IMR-90 (cell line): ENCODE measurements at regions not wholly inside any gene's neighbourhood (a gene's known extent, or its start where the extent isn't known, plus 50 kb on each side); places are given as distances from the start of the nearest gene placed in this dataset.

Experiments
- ATAC-seq: fragments of 200-7000 bp; cut with Tn5 transposase; 2 replicates; pipeline ENCODE4 v1.9.1; 2020; ENCODE audit warnings: low read depth, mild to moderate bottlenecking, moderate library complexity
- BruUV-seq: library from RNA; stranded (reverse); fragments of 400-500 nt; replicated peaks from 2 replicates; lab custom pipeline; 2021; lab: Mats Ljungman, UMichigan
- CTCF ChIA-PET: fragments of 300-600 bp; formaldehyde crosslinking; extraction: SDS; loops from one replicate; lab custom pipeline; 2021; ENCODE audit warnings: antibody characterized with exemption; lab: Yijun Ruan, JAX
- POLR2A ChIA-PET: fragments of 300-600 bp; sonication (Branson Sonifier 250); formaldehyde crosslinking; loops from one replicate; lab custom pipeline; 2022; ENCODE audit warnings: antibody characterized with exemption; ENCODE audit not compliant: unreplicated experiment; lab: Charles Lee
- DNase-seq: peaks from one replicate; pipeline ENCODE4 v3.0.0; 2013
- H2AFZ ChIP-seq: replicated peaks from 2 replicates; pipeline ENCODE3; 2013; ENCODE audit warnings: low read length, mild to moderate bottlenecking; ENCODE audit not compliant: poor library complexity
- H2AK5ac ChIP-seq: 2 replicates; pipeline ENCODE4 v1.6.1; 2013; ENCODE audit warnings: low read depth, low read length, inconsistent platforms
- H2AK9ac ChIP-seq: replicated peaks from 2 replicates; pipeline ENCODE3; 2013; ENCODE audit warnings: mild to moderate bottlenecking, low read depth, low read length, moderate library complexity; ENCODE audit not compliant: poor library complexity
- H2BK120ac ChIP-seq: 2 replicates; pipeline ENCODE4 v1.6.1; 2013; ENCODE audit warnings: low read depth, low read length, inconsistent platforms
- H2BK15ac ChIP-seq: 3 replicates; pipeline ENCODE4 v1.6.1; 2013; ENCODE audit warnings: low read depth, low read length, inconsistent platforms
- H2BK20ac ChIP-seq: 2 replicates; pipeline ENCODE4 v1.6.1; 2013; ENCODE audit warnings: low read depth, mild to moderate bottlenecking, inconsistent platforms, low read length, moderate library complexity
- H2BK5ac ChIP-seq: 2 replicates; pipeline ENCODE4 v1.6.1; 2013; ENCODE audit warnings: mild to moderate bottlenecking, low read depth, low read length, inconsistent platforms; ENCODE audit not compliant: poor library complexity, severe bottlenecking
- H3K14ac ChIP-seq: replicated peaks from 2 replicates; pipeline ENCODE4 v1.6.1; 2013; ENCODE audit warnings: low read depth, low read length, inconsistent platforms
- H3K18ac ChIP-seq: 2 replicates; pipeline ENCODE4 v1.6.1; 2013; ENCODE audit warnings: low read depth, low read length, control low read depth
- H3K23ac ChIP-seq: 2 replicates; pipeline ENCODE4 v1.6.1; 2013; ENCODE audit warnings: low read depth, low read length, inconsistent platforms
- H3K27ac ChIP-seq: 2 replicates; pipeline ENCODE4 v1.5.1; 2013; ENCODE audit warnings: mild to moderate bottlenecking, control low read depth, low read length; ENCODE audit not compliant: insufficient read depth
- H3K27me3 ChIP-seq: 2 replicates; pipeline ENCODE4 v1.6.1; 2013; ENCODE audit warnings: low read length; ENCODE audit not compliant: control insufficient read depth, insufficient read depth
- H3K36me3 ChIP-seq: 2 replicates; pipeline ENCODE4 v1.6.1; 2013; ENCODE audit warnings: low read length, mixed read lengths; ENCODE audit not compliant: control insufficient read depth, insufficient read depth
- H3K4ac ChIP-seq: 2 replicates; pipeline ENCODE4 v1.6.1; 2013; ENCODE audit warnings: low read depth, low read length, inconsistent platforms
- H3K4me1 ChIP-seq: 2 replicates; pipeline ENCODE4 v1.6.1; 2013; ENCODE audit warnings: low read length, mixed read lengths; ENCODE audit not compliant: control insufficient read depth, insufficient read depth
- H3K4me2 ChIP-seq: 2 replicates; pipeline ENCODE4 v1.6.1; 2013; ENCODE audit warnings: low read depth, mild to moderate bottlenecking, control low read depth, low read length, moderate library complexity
- H3K4me3 ChIP-seq: 2 replicates; pipeline ENCODE4 v1.5.1; 2013; ENCODE audit warnings: low read depth, mild to moderate bottlenecking, control low read depth, low read length, moderate library complexity; ENCODE audit not compliant: insufficient read depth
- H3K56ac ChIP-seq: 2 replicates; pipeline ENCODE4 v1.6.1; 2013; ENCODE audit warnings: low read length, inconsistent platforms; ENCODE audit not compliant: insufficient read depth; ENCODE audit errors: extremely low read depth
- H3K79me1 ChIP-seq, 2 experiments: 2 replicates each; pipeline ENCODE4 v1.6.1; 2013; ENCODE audit warnings: low read length in 2 of 2, inconsistent platforms in 1 of 2, low read depth in 1 of 2
- H3K9ac ChIP-seq: 2 replicates; pipeline ENCODE4 v1.6.1; 2013; ENCODE audit warnings: low read depth, low read length, control low read depth
- H3K9me1 ChIP-seq: 2 replicates; pipeline ENCODE4 v1.6.1; 2013; ENCODE audit warnings: low read length, inconsistent platforms; ENCODE audit not compliant: insufficient read depth
- H3K9me3 ChIP-seq: 2 replicates; pipeline ENCODE4 v1.6.1; 2013; ENCODE audit warnings: low read length; ENCODE audit not compliant: control insufficient read depth, insufficient read depth
- H4K20me1 ChIP-seq: 2 replicates; pipeline ENCODE4 v1.6.1; 2013; ENCODE audit warnings: low read length, inconsistent platforms; ENCODE audit not compliant: insufficient read depth
- H4K5ac ChIP-seq: 2 replicates; pipeline ENCODE4 v1.6.1; 2013; ENCODE audit warnings: mild to moderate bottlenecking, low read depth, low read length, control low read depth
- H4K8ac ChIP-seq, 2 experiments: 2 replicates each; pipeline ENCODE4 v1.6.1; 2013; ENCODE audit warnings: low read depth in 2 of 2, low read length in 2 of 2, control low read depth in 1 of 2, inconsistent platforms in 1 of 2
- H4K91ac ChIP-seq: 2 replicates; pipeline ENCODE4 v1.6.1; 2013; ENCODE audit warnings: low read depth, low read length, inconsistent platforms; ENCODE audit not compliant: insufficient read depth
- BHLHE40 ChIP-seq: fragments of 150-350 bp; IDR thresholded peaks from 2 replicates; pipeline ENCODE4 v1.6.1; 2016; ENCODE audit warnings: mild to moderate bottlenecking, low read depth, low read length
- RAD21 ChIP-seq: IDR thresholded peaks from 2 replicates; pipeline ENCODE4 v1.6.1; 2012; ENCODE audit warnings: low read length, improper control_type of control experiment
- RFX5 ChIP-seq: IDR thresholded peaks from 2 replicates; pipeline ENCODE4 v1.8.0; 2012; ENCODE audit warnings: low read depth, mild to moderate bottlenecking, low read length, moderate library complexity
- WGBS, 2 experiments: methylation state at CpG; one replicate each; pipeline versions ENCODE4 v1.1.5 to v1.1.7; 2013; ENCODE audit warnings: missing lambda C conversion rate in 2 of 2; ENCODE audit not compliant: insufficient read length in 1 of 2; ENCODE audit errors: extremely low coverage in 2 of 2; 5-methylcytosine and 5-hydroxymethylcytosine counted together
- dilution Hi-C: fragments of 300-500 bp; cut with HindIII; formaldehyde crosslinking; loops from one replicate; pipeline ENCODE4 v1.14.3; 2018; ENCODE audit warnings: low sequenced_read_pairs; ENCODE audit not compliant: unreplicated experiment
- in situ Hi-C: fragments of 300-500 bp; cut with MboI; formaldehyde crosslinking; loops from 3 replicates; pipeline ENCODE4 v1.14.3; 2019; ENCODE audit warnings: low sequenced_read_pairs, inconsistent platforms, mixed read lengths
- intact Hi-C: fragments of 100-400 bp; cut with micrococcal nuclease; formaldehyde crosslinking; loops from 2 replicates; pipeline ENCODE4 v1.10.0; 2022
- TF ChIP-seq, protein P1 (sequence below): conservative IDR thresholded peaks from 2 replicates; pipeline ENCODE4 v1.5.1; 2012; ENCODE audit warnings: mild to moderate bottlenecking, low read depth, low read length, improper control_type of control experiment
- TF ChIP-seq, protein P2 (sequence below): fragments of 150-350 bp; IDR thresholded peaks from 2 replicates; pipeline ENCODE4 v1.6.1; 2017; ENCODE audit warnings: mild to moderate bottlenecking, antibody characterized with exemption, low read length, low read depth

DNA sequence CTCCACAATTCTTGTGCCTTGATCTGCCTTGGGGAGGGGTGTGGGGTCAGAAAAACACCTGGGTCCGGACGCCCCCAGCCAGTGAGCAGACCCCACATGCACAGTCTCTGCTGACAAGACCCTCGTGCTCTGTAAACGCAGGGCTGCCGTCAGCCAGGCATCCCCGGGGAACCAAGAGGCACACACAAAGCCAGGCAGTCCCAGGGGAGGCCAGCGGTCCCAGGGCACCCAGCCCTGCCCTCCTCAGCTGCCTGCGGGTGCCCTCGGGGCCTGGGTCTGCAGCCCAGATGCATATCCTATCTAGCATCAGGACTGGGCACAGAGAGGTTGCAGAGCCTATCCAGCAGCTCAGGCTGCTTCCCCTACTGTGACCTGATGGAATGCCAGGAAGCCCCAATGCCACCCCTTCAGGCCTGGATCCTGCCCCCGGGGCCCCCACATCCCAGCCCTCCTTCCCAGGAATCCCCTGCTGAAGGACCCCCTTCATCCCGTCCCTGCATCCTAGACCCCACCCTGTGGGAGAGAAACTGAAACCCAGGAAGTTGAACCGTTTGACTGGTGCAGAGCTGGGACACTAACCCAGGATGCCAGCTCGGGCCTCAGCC lies 92.4 kb downstream of the MICALL2 start:
- no peak overlapping the region for H2BK20ac ChIP-seq
- H3K23ac ChIP-seq: no peak overlapping the region
- no peak overlapping the region for H3K4me2 ChIP-seq
- no peak overlapping the region for H2BK120ac ChIP-seq
- no peaks in the 10 kb centered on the region for H3K4me1 ChIP-seq
- ATAC-seq (no peak), DNase-seq (no peak)
- H3K9me1 ChIP-seq: no peaks in the 10 kb centered on the region
- no peaks in the 10 kb centered on the region for H3K79me1 ChIP-seq
- H3K4me3 ChIP-seq: no peak overlapping the region
- no peak overlapping the region for H2AK9ac ChIP-seq
- peaks cover 12% of the 10 kb centered on the region for H3K9me3 ChIP-seq
- no peak overlapping the region for H4K91ac ChIP-seq
- TF ChIP-seq, protein P1, sequence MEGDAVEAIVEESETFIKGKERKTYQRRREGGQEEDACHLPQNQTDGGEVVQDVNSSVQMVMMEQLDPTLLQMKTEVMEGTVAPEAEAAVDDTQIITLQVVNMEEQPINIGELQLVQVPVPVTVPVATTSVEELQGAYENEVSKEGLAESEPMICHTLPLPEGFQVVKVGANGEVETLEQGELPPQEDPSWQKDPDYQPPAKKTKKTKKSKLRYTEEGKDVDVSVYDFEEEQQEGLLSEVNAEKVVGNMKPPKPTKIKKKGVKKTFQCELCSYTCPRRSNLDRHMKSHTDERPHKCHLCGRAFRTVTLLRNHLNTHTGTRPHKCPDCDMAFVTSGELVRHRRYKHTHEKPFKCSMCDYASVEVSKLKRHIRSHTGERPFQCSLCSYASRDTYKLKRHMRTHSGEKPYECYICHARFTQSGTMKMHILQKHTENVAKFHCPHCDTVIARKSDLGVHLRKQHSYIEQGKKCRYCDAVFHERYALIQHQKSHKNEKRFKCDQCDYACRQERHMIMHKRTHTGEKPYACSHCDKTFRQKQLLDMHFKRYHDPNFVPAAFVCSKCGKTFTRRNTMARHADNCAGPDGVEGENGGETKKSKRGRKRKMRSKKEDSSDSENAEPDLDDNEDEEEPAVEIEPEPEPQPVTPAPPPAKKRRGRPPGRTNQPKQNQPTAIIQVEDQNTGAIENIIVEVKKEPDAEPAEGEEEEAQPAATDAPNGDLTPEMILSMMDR: no peak
- TF ChIP-seq, protein P2, sequence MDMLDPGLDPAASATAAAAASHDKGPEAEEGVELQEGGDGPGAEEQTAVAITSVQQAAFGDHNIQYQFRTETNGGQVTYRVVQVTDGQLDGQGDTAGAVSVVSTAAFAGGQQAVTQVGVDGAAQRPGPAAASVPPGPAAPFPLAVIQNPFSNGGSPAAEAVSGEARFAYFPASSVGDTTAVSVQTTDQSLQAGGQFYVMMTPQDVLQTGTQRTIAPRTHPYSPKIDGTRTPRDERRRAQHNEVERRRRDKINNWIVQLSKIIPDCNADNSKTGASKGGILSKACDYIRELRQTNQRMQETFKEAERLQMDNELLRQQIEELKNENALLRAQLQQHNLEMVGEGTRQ: no peak
- TF ChIP-seq BHLHE40: no peak
- TF ChIP-seq RAD21: no peak
- TF ChIP-seq RFX5: no peak
- intact Hi-C loops (no loop called here), dilution Hi-C loops (no loop called here), in situ Hi-C loops (no loop called here)
- WGBS, 2 experiments: 26% methylated on average over 4 of the region's 13 CpGs; no CpG with 5 or more reads in 1 of the 2 experiments
- ChIA-PET POLR2A (no interaction called here), CTCF (no interaction called here)
- peaks cover 73% of the 10 kb centered on the region for H3K27me3 ChIP-seq
- no peak overlapping the region for H4K5ac ChIP-seq
- H4K8ac ChIP-seq: no peak overlapping the region
- no peak overlapping the region for H3K56ac ChIP-seq
- no peaks in the 10 kb centered on the region; the same call in 1 of the 2 replicates for H4K20me1 ChIP-seq
- H2AFZ ChIP-seq: no peak overlapping the region
- no peak overlapping the region for H3K27ac ChIP-seq
- BruUV-seq: no TSS peak
- H2AK5ac ChIP-seq: no peak overlapping the region
- H2BK15ac ChIP-seq: no peak overlapping the region
- no peak overlapping the region for H2BK5ac ChIP-seq
- no peak overlapping the region for H3K18ac ChIP-seq
- no peak overlapping the region for H3K9ac ChIP-seq
- no peaks in the 10 kb centered on the region for H3K36me3 ChIP-seq
- no peak overlapping the region for H3K14ac ChIP-seq
- no peak overlapping the region for H3K4ac ChIP-seq
